Left lung (tissue), 4 donors: ENCODE measurements at regions not wholly inside any gene's neighbourhood (a gene's known extent, or its start where the extent isn't known, plus 50 kb on each side); places are given as distances from the start of the nearest gene placed in this dataset.

Source experiments
- ATAC-seq: fragments of 200-7000 bp; cut with Tn5 transposase; one replicate; pipeline ENCODE4 v1.9.1; 2020; ENCODE audit warnings: moderate library complexity
- DNase-seq, 4 donors: peaks; one replicate each; pipeline ENCODE4 v3.0.0-alpha.2; 2013 to 2020
- H3K27ac ChIP-seq, 2 donors: fragments of 200-600 bp; sonication (generic) in 1 of 2; one replicate each; pipeline versions ENCODE4 v1.5.0 to v1.8.0; 2020 to 2021
- H3K27me3 ChIP-seq, 2 donors: fragments of 200-600 bp; sonication (generic) in 1 of 2; one replicate each; pipeline versions ENCODE4 v1.5.0 to v1.8.0; 2020 to 2021
- H3K36me3 ChIP-seq, 2 donors: fragments of 200-600 bp; sonication (generic) in 1 of 2; one replicate each; pipeline versions ENCODE4 v1.5.0 to v1.8.0; 2020 to 2021
- H3K4me1 ChIP-seq, 2 donors: fragments of 200-600 bp; one replicate each; pipeline ENCODE4 v1.8.0; 2021
- H3K4me3 ChIP-seq, 2 donors: fragments of 200-600 bp; sonication (generic) in 1 of 2; one replicate each; pipeline versions ENCODE4 v1.5.0 to v1.8.0; 2020 to 2021; ENCODE audit warnings: mild to moderate bottlenecking in 1 of 2
- H3K9me3 ChIP-seq, 2 donors: fragments of 200-600 bp; sonication (generic) in 1 of 2; one replicate each; pipeline versions ENCODE4 v1.5.0 to v1.8.0; 2020 to 2021
- CTCF ChIP-seq, 2 donors: fragments of 200-600 bp; sonication (generic) in 1 of 2; IDR thresholded peaks; one replicate each; pipeline versions ENCODE4 v1.5.0 to v1.8.0; 2021; ENCODE audit warnings: antibody characterized with exemption in 2 of 2
- intact Hi-C, 2 donors: fragments of 100-400 bp; cut with DNase I; formaldehyde crosslinking; loops; one replicate each; pipeline versions ENCODE4 v1.11.2 to v1.14.2; 2022
- donor health status: DM: no; HTN: yes; CAD: no.
- donor health status: DM: no; HTN: no; CAD: no.

- intact Hi-C loops: no loop called here
- Histone ChIP-seq H3K4me3 (no peak overlapping the region), H3K27me3 (no peaks in the 10 kb centered on the region), H3K36me3 (no peaks in the 10 kb centered on the region), H3K4me1 (no peaks in the 10 kb centered on the region), H3K9me3 (no peaks in the 10 kb centered on the region), H3K27ac (no peak overlapping the region)
- no peak for DNase-seq
- ATAC-seq: no peak
- TF ChIP-seq CTCF (IDR thresholded peaks at IDR 0.05): no peak
These were observed 932.0 kb downstream of the SLITRK6 start for GRCh38 chr13:84867246-84867645.

GRCh38 chr13:84865783-84866221 is 933.4 kb downstream of the SLITRK6 start:
- H3K27me3 ChIP-seq: no peaks in the 10 kb centered on the region
- no peak overlapping the region for H3K27ac ChIP-seq
- no peak for ATAC-seq
- no peak overlapping the region for H3K4me3 ChIP-seq
- H3K4me1 ChIP-seq: no peaks in the 10 kb centered on the region
- H3K9me3 ChIP-seq: no peaks in the 10 kb centered on the region
- TF ChIP-seq CTCF (IDR thresholded peaks at IDR 0.05): no peak
- intact Hi-C loops: no loop called here
- no peaks in the 10 kb centered on the region for H3K36me3 ChIP-seq
- DNase-seq: no peak

GRCh38 chr13:84864341-84864740 is 934.9 kb downstream of the SLITRK6 start:
- no peak for TF ChIP-seq CTCF (IDR thresholded peaks at IDR 0.05)
- intact Hi-C loops: no loop called here
- H3K4me1 ChIP-seq: no peaks in the 10 kb centered on the region

GRCh38 chr13:84847107-84847506 is 952.1 kb downstream of the SLITRK6 start:
- no peak for ATAC-seq
- no peak for TF ChIP-seq CTCF (IDR thresholded peaks at IDR 0.05)
- intact Hi-C loops: no loop called here
- Histone ChIP-seq H3K4me3 (no peak overlapping the region), H3K4me1 (no peaks in the 10 kb centered on the region), H3K36me3 (no peaks in the 10 kb centered on the region), H3K27me3 (no peaks in the 10 kb centered on the region), H3K9me3 (no peaks in the 10 kb centered on the region), H3K27ac (no peak overlapping the region)
- DNase-seq: no peak

More at GRCh38 chr13:84864341-84864740, 934.9 kb downstream of the SLITRK6 start:
- Histone ChIP-seq H3K4me3 (no peak overlapping the region), H3K9me3 (no peaks in the 10 kb centered on the region), H3K27ac (no peak overlapping the region), H3K27me3 (no peaks in the 10 kb centered on the region), H3K36me3 (no peaks in the 10 kb centered on the region)
- ATAC-seq: no peak
- DNase-seq: no peak

- H3K9me3 ChIP-seq: no peaks in the 10 kb centered on the region
- intact Hi-C loops: no loop called here
- TF ChIP-seq CTCF (IDR thresholded peaks at IDR 0.05): no peak
- ATAC-seq: no peak
- no peak overlapping the region for H3K4me3 ChIP-seq
- no peak for DNase-seq
- H3K36me3 ChIP-seq: no peaks in the 10 kb centered on the region
- no peaks in the 10 kb centered on the region for H3K4me1 ChIP-seq
- no peaks in the 10 kb centered on the region for H3K27me3 ChIP-seq
- H3K27ac ChIP-seq: no peak overlapping the region
These were observed 953.2 kb downstream of the SLITRK6 start for GRCh38 chr13:84845907-84846619.
